Lower leg skin (tissue), 3 donors: ENCODE measurements at regions not wholly inside any gene's neighbourhood (a gene's known extent, or its start where the extent isn't known, plus 50 kb on each side); places are given as distances from the start of the nearest gene placed in this dataset.

Source experiments
- CTCF ChIP-seq, 3 donors: fragments of 450-650 bp; IDR thresholded peaks; one replicate each; pipeline ENCODE4 v1.5.1; 2016; ENCODE audit warnings: antibody characterized with exemption in 3 of 3, mild to moderate bottlenecking in 3 of 3, moderate library complexity in 2 of 3
- POLR2A ChIP-seq, 2 donors: fragments of 450-650 bp; IDR thresholded peaks; one replicate each; pipeline ENCODE4 v1.6.1; 2016 to 2017; ENCODE audit warnings: antibody characterized with exemption in 2 of 2, mild to moderate bottlenecking in 1 of 2, moderate library complexity in 1 of 2

DNA sequence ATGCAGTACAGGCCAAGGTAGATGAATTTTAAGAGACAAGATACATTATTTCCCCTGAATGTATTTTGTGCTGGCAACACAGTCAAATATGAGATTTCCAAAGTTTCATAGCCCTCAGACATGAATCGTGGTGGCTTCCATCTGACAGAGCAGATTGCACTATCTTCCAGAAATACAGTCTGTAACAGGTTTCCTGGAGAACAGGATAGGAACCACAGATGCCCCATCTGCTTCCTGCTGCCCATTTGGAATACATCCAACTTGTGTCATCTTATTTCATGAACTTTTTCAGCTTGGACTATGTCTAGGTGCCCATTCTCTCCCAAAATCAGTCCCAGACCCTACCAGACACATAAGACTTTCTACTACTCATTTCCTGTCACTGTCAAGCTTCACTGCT, 426.0 kb downstream of the KIF16B start:
- TF ChIP-seq CTCF (IDR thresholded peaks at IDR 0.05) = no peak
- no peak for TF ChIP-seq POLR2A (IDR thresholded peaks at IDR 0.05)
